Memory B cell (primary cell): ENCODE measurements at regions not wholly inside any gene's neighbourhood (a gene's known extent, or its start where the extent isn't known, plus 50 kb on each side); places are given as distances from the start of the nearest gene placed in this dataset.

Source experiments
- ATAC-seq: fragments of 150-1000 bp; cut with Tn5 transposase; 2 replicates; pipeline ENCODE4 v1.10.0; 2021; ENCODE audit warnings: low read depth, mild to moderate bottlenecking, moderate library complexity
- DNase-seq, 2 donors: peaks; one replicate each; pipeline ENCODE4 v3.0.0; 2022; ENCODE audit warnings: low spot score in 2 of 2
- H3K27ac Mint-ChIP-seq: one replicate; pipeline ENCODE4 v1.8.0; 2022; ENCODE audit warnings: mild to moderate bottlenecking, moderate library complexity, mixed read lengths
- H3K27me3 Mint-ChIP-seq: one replicate; pipeline ENCODE4 v1.8.0; 2022; ENCODE audit warnings: mixed read lengths
- H3K36me3 Mint-ChIP-seq: one replicate; pipeline ENCODE4 v1.8.0; 2022; ENCODE audit warnings: mild to moderate bottlenecking, mixed read lengths
- H3K4me1 Mint-ChIP-seq: one replicate; pipeline ENCODE4 v1.8.0; 2022; ENCODE audit warnings: mixed read lengths
- H3K4me3 Mint-ChIP-seq: one replicate; pipeline ENCODE4 v1.8.0; 2022; ENCODE audit warnings: mild to moderate bottlenecking, moderate library complexity, mixed read lengths
- H3K9me3 Mint-ChIP-seq: one replicate; pipeline ENCODE4 v1.8.0; 2022; ENCODE audit warnings: mixed read lengths

DNA sequence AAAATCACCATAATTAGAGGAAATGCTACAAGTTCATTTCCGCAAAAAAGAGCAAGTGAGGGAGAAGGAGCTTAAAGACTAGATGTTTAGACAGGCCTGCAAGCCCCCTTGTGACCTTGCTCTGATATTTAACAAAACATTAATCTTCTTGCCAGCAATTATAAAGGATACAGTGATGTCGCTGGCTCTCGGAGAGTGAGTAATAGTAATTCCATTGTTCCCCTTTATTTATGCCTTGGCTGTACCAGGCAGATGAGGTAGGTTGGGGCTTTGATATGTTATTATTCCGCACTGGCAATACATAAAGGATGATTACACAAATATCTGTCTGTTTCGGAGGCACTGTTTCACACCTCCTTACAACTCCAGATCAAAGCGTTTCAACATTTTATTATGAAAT is 204.8 kb upstream of the SALL1 start:
- no peaks in the 10 kb centered on the region for H3K4me1 Mint-ChIP-seq
- H3K4me3 Mint-ChIP-seq: no peak overlapping the region
- no peak for DNase-seq
- H3K27ac Mint-ChIP-seq: no peak overlapping the region
- H3K36me3 Mint-ChIP-seq: no peaks in the 10 kb centered on the region
- H3K27me3 Mint-ChIP-seq: no peaks in the 10 kb centered on the region
- peaks cover 4% of the 10 kb centered on the region for H3K9me3 Mint-ChIP-seq
- no peak for ATAC-seq

DNA sequence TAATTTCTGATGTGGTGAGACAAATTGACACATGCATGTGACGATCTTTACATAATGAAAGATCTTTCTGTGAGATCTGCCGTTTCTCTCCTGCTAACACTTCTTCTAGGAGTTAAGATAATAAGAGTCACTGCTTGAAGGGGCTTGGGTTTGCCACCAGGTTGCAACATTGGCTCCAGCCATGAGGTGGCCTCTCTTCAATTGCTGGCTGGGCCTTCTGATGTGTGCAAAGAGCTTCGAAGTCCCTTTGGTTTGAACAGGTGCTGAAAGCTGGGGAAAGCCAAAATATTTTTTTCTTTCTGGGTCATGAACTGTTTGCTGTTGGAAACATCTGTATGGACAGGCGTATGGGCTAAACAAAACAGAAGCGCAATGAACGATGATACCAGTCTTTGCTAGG is 204.1 kb upstream of the SALL1 start:
- DNase-seq: no peak
- Mint-ChIP-seq H3K4me3 (no peak overlapping the region), H3K27me3 (no peaks in the 10 kb centered on the region), H3K36me3 (no peaks in the 10 kb centered on the region), H3K9me3 (peaks cover 4% of the 10 kb centered on the region), H3K4me1 (no peaks in the 10 kb centered on the region), H3K27ac (no peak overlapping the region)
- no peak for ATAC-seq

DNA sequence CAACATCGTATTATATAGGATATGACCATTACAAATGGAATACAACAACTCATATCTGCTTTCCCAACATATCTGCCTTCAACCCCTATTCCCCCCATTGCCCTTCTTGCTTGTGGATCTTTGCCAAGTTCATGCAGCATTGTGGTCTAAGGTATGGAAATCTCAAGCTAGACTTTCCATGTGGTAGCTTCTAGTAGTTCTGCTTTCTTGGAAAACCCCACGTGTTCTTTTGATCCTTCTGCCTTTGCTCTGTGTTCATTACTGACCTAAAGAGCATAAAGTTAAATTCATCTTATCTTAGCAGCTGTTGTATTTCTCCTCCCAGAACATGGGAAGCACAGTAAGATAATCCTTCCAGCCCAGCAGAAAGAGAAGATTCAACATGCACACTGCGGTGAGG is 202.0 kb upstream of the SALL1 start:
- Mint-ChIP-seq H3K4me3 (no peak overlapping the region), H3K36me3 (no peaks in the 10 kb centered on the region), H3K9me3 (peaks cover 2% of the 10 kb centered on the region), H3K27ac (no peak overlapping the region), H3K27me3 (no peaks in the 10 kb centered on the region), H3K4me1 (no peaks in the 10 kb centered on the region)
- ATAC-seq (no peak), DNase-seq (no peak)

DNA sequence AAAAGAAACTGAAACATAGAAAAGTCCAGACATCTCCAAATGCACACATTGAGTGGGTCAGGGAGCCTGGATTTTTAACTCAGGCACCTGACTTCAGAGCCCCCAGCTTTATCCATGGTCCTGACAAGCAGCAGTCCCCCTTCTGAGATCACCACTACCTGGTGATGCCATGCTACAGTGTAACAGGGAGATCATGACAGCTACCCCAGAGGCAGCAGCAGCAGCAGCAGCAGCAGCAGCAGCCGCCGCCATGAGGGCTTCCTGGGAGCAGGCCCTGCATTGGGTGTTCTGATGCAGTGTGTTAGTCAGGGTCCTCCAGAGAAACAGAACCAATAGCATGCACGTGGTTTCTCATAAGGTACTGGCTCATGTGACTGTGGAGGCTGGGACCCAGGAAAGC is 198.6 kb upstream of the SALL1 start:
- Mint-ChIP-seq H3K27ac (no peak overlapping the region), H3K4me1 (no peaks in the 10 kb centered on the region), H3K36me3 (no peaks in the 10 kb centered on the region), H3K4me3 (no peak overlapping the region), H3K9me3 (peaks cover 4% of the 10 kb centered on the region), H3K27me3 (no peaks in the 10 kb centered on the region)
- ATAC-seq: no peak
- DNase-seq: no peak

- H3K4me1 Mint-ChIP-seq: no peaks in the 10 kb centered on the region
- no peak overlapping the region for H3K27ac Mint-ChIP-seq
- no peak overlapping the region for H3K4me3 Mint-ChIP-seq
- DNase-seq: no peak
- ATAC-seq: no peak
- H3K9me3 Mint-ChIP-seq: peaks cover 5% of the 10 kb centered on the region
- H3K27me3 Mint-ChIP-seq: no peaks in the 10 kb centered on the region
- H3K36me3 Mint-ChIP-seq: no peaks in the 10 kb centered on the region
Observed at GRCh38 chr16:51343411-51343810, 192.3 kb upstream of the SALL1 start.

DNA sequence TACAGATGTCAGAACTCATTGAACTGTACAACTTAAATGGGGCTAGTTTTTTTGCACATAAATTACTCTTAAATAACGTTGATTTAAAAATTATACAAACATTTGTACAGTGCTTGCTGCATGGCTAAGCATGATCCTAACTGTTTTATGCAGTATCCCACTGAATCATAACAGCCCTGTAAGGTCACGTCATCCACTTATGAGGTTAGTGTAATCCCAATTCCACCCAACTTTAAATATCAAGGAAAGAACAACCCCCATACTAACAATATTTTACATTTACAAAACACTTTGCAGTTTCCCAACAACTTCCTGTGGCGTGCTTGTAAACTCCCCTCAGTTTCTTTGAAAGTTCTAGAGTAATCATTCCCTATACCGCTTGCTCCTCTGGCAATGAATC is 190.1 kb upstream of the SALL1 start:
- Mint-ChIP-seq H3K4me1 (no peaks in the 10 kb centered on the region), H3K4me3 (no peak overlapping the region), H3K27me3 (no peaks in the 10 kb centered on the region), H3K36me3 (no peaks in the 10 kb centered on the region), H3K27ac (no peak overlapping the region), H3K9me3 (peaks cover 10% of the 10 kb centered on the region)
- ATAC-seq: no peak
- no peak for DNase-seq

GRCh38 chr16:51337662-51338061 is 186.6 kb upstream of the SALL1 start:
- ATAC-seq: no peak
- peaks cover 9% of the 10 kb centered on the region for H3K9me3 Mint-ChIP-seq
- DNase-seq: no peak
- no peaks in the 10 kb centered on the region for H3K27me3 Mint-ChIP-seq
- no peak overlapping the region for H3K27ac Mint-ChIP-seq
- H3K4me3 Mint-ChIP-seq: no peak overlapping the region
- no peaks in the 10 kb centered on the region for H3K36me3 Mint-ChIP-seq
- H3K4me1 Mint-ChIP-seq: no peaks in the 10 kb centered on the region

DNA sequence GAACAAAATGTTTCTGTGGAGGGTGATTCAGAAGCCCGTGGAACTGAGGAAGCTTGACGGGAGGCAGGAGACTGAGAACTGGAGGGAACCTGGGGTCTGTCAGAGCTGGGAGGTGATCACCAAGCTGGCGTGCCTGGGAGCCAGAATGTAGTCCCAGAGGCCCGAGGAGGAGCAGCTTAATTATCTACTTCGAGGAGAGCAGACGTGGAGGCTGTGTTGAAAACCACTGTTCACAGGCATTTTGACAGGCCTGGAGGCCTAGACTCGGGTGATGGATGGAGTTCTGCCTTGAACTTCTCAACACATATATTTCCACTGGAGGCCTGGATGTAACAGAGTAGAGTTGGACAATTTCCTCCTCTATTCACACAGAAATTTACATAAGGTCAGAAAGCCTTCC is 177.7 kb upstream of the SALL1 start:
- Mint-ChIP-seq H3K4me1 (no peaks in the 10 kb centered on the region), H3K36me3 (no peaks in the 10 kb centered on the region), H3K4me3 (no peak overlapping the region), H3K9me3 (peaks cover 5% of the 10 kb centered on the region), H3K27ac (no peak overlapping the region), H3K27me3 (no peaks in the 10 kb centered on the region)
- DNase-seq (no peak), ATAC-seq (no peak)

DNA sequence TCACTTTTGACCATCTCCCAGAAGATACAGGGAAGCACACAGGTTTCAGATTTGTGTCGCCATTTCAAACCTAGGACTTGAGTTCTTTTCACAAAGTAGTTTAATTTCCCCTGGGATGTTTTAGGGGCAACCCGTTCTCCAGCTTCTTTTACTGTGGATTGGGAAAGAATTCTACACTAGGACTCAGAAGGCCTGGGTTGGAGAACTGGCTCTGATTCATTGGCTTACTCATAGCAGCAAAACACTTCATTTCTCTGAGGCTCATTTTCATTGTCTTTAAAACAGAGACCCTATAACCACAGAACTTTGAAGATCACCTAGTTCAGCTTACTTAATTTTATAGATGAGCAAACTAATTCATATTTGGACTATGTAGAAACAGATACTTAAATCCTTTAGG is 175.9 kb upstream of the SALL1 start:
- Mint-ChIP-seq H3K4me3 (no peak overlapping the region), H3K27ac (no peak overlapping the region), H3K27me3 (no peaks in the 10 kb centered on the region), H3K4me1 (no peaks in the 10 kb centered on the region), H3K36me3 (no peaks in the 10 kb centered on the region), H3K9me3 (peaks cover 3% of the 10 kb centered on the region)
- DNase-seq: no peak
- ATAC-seq: no peak

GRCh38 chr16:51326131-51326856 is 175.2 kb upstream of the SALL1 start:
- Mint-ChIP-seq H3K27me3 (no peaks in the 10 kb centered on the region), H3K4me3 (no peak overlapping the region), H3K36me3 (no peaks in the 10 kb centered on the region), H3K4me1 (no peaks in the 10 kb centered on the region), H3K27ac (no peak overlapping the region), H3K9me3 (peaks cover 3% of the 10 kb centered on the region)
- no peak for ATAC-seq
- DNase-seq: no peak

DNA sequence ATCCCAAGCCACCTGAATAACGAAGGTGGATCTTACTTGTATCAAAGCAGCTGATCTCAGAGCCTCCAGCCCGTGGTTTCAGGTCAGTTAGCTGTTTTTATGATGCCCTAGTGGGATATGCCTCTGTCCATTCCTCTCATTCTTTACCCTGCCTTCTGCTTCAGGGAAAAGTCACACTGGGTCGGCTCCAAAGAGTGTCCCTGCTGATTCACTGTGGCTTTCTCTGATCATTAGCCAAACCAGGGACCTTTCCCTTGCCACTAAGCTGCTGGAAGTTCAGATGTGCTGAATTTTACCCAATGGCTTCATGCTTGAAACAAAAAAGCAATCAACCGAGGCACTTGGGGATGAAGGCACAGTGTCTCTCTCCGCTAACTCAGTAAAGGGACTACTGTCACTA is 170.2 kb upstream of the SALL1 start:
- no peak overlapping the region for H3K4me3 Mint-ChIP-seq
- ATAC-seq: no peak
- DNase-seq: no peak
- no peak overlapping the region for H3K27ac Mint-ChIP-seq
- no peaks in the 10 kb centered on the region for H3K36me3 Mint-ChIP-seq
- no peaks in the 10 kb centered on the region for H3K4me1 Mint-ChIP-seq
- no peaks in the 10 kb centered on the region for H3K27me3 Mint-ChIP-seq
- H3K9me3 Mint-ChIP-seq: no peaks in the 10 kb centered on the region

- Mint-ChIP-seq H3K4me1 (no peaks in the 10 kb centered on the region), H3K27me3 (no peaks in the 10 kb centered on the region), H3K36me3 (no peaks in the 10 kb centered on the region), H3K9me3 (peaks cover 1% of the 10 kb centered on the region), H3K4me3 (no peak overlapping the region), H3K27ac (no peak overlapping the region)
- ATAC-seq (no peak), DNase-seq (no peak)
Observed at GRCh38 chr16:51317575-51317974, 166.5 kb upstream of the SALL1 start.

- Mint-ChIP-seq H3K9me3 (peaks cover 1% of the 10 kb centered on the region), H3K27me3 (no peaks in the 10 kb centered on the region), H3K4me3 (no peak overlapping the region), H3K36me3 (no peaks in the 10 kb centered on the region), H3K4me1 (no peaks in the 10 kb centered on the region), H3K27ac (no peak overlapping the region)
- DNase-seq (no peak), ATAC-seq (no peak)
Observed at GRCh38 chr16:51313198-51313597, 162.1 kb upstream of the SALL1 start.

GRCh38 chr16:51312363-51313150 is 161.5 kb upstream of the SALL1 start:
- ATAC-seq: no peak

DNA sequence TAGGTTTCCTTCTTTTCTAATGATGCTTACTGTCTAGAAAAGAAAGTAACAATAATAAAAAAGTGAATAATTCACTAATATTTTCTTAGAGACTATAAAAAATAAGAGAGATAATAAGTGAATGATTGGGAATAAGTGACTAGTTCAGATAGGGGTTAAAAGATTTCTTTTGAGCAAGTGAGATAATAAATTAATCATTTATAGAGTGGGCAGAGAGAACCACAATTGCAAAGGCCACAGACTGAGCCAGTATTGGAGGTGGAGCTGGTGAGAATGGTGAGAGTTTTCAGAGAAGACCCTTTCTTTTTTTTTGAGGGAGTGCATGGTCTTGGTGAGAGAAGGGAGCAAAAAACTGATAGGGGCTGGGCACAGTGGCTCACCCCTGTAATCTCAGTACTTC is 159.1 kb upstream of the SALL1 start:
- DNase-seq: no peak
- no peak for ATAC-seq
- H3K9me3 Mint-ChIP-seq: peaks cover 1% of the 10 kb centered on the region
- no peaks in the 10 kb centered on the region for H3K36me3 Mint-ChIP-seq
- H3K4me1 Mint-ChIP-seq: no peaks in the 10 kb centered on the region
- no peak overlapping the region for H3K27ac Mint-ChIP-seq
- H3K4me3 Mint-ChIP-seq: no peak overlapping the region
- H3K27me3 Mint-ChIP-seq: no peaks in the 10 kb centered on the region

More at GRCh38 chr16:51312363-51313150, 161.5 kb upstream of the SALL1 start:
- H3K9me3 Mint-ChIP-seq: peaks cover 1% of the 10 kb centered on the region
- H3K4me1 Mint-ChIP-seq: no peaks in the 10 kb centered on the region
- no peak for DNase-seq
- H3K27ac Mint-ChIP-seq: no peak overlapping the region
- H3K36me3 Mint-ChIP-seq: no peaks in the 10 kb centered on the region
- H3K27me3 Mint-ChIP-seq: no peaks in the 10 kb centered on the region
- H3K4me3 Mint-ChIP-seq: no peak overlapping the region
